ENCODE measurements at regions not wholly inside any gene's neighbourhood (a gene's known extent, or its start where the extent isn't known, plus 50 kb on each side); places are given as distances from the start of the nearest gene placed in this dataset.

- DNase-seq = no peak
- intact Hi-C loops (cut with DNase I) = loop anchor here (10.0 kb wide), 1 partner anchor 218 kb away; no protein-coding TSS in a partner anchor
Observed at GRCh38 chr1:9482816-9483572, 56.3 kb upstream of the SLC25A33 start.

DNA sequence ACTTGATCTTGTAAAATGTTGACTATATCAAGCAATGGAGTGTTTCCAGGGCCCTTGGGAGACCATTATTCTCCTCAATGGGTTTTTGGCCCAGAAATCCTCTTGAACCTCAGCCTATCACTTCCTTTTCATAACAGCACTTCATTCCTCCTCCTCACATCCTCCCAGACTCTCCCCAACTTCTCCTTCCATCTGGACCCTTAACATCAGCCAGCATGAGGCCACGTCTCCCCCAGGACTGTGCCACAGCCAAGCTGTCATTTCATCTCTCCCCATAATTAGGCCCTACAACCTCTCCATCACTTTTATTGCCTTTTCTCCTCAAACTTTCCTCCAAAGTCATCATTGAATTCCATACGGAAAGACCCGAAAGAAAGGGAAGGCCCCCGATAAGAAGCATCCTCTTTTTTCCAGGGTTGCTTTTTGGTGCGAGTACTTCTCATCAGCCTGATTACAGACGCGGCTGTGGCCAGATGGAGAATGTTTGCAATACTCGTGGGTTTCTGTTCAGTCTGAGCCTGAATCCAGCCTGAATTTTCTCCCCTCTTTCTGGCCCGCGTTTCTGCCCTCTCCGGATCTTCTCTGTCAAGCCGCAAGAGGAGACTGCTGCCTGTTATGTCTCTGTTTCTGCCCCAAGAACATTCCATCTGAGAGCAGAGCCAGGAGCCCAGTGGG, 52.7 kb upstream of the SLC25A33 start:
- no peak for DNase-seq
- intact Hi-C loops (cut with DNase I) = loop anchor here (10.0 kb wide), 1 partner anchor 222 kb away; no protein-coding TSS in a partner anchor

Data from head of caudate nucleus (tissue), 42 donors.